ENCODE measurements at regions not wholly inside any gene's neighbourhood (a gene's known extent, or its start where the extent isn't known, plus 50 kb on each side); places are given as distances from the start of the nearest gene placed in this dataset.

DNA sequence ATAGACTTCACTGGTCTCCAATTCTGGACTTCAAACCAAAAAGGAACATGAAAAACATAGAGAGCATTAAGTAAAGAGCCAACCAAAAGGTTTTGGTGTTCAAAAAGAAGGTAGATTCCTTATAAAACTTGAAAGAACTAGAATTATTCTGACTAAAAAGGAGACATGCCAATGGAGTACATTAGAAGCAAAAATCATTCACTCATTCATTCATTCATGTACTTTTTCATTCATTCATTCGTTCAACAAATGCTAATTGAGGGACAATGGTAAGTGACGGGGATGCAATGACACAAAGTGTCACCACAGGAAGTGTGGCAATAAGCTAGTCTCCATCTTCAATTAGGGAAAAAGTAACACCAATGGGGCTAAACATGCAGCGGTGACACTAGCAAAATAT, 181.0 kb upstream of the ATP11B start:
- Histone ChIP-seq H3K36me3 (ENCODE audit: control insufficient read depth, insufficient read depth, low read length) (no peaks in the 10 kb centered on the region), H3K9me3 (ENCODE audit: control insufficient read depth, low read length) (no peaks in the 10 kb centered on the region), H3K27ac (ENCODE audit: low read depth, low read length, severe bottlenecking) (no peak overlapping the region), H3K4me3 (ENCODE audit: extremely low read depth, insufficient read depth, low read length, poor library complexity, severe bottlenecking) (no peak overlapping the region), H3K4me1 (ENCODE audit: control insufficient read depth, insufficient read depth, low read length, poor library complexity, severe bottlenecking) (no peaks in the 10 kb centered on the region)
- WGBS, 2 experiments (ENCODE audit: insufficient coverage in 2 of 2), result 100% methylated on average over 1 of the region's 3 CpGs

DNA sequence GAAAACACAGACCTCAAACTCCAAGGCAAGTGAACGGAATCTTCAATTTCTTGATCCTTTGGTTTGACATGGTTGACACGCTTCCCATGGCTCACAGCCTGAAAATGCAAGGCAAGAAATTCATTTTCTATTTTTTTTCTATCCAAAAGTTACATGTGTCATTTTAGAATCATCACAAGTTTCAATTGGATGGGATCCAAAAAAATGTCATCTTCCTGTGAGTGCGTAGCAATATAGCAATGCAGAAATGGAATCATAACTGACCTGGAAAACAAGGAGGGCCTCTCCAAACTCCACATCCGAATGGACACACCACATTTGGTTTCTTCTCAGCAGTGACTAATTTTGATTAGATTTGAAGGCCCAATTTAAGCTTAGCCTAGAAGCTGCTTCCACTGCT, 175.8 kb upstream of the ATP11B start:
- no peaks in the 10 kb centered on the region for H3K36me3 ChIP-seq (ENCODE audit: control insufficient read depth, insufficient read depth, low read length)
- WGBS, 2 experiments (ENCODE audit: insufficient coverage in 2 of 2), result 86 to 94% methylated on average over 3 to 4 of the region's 4 CpGs
- no peak overlapping the region for H3K27ac ChIP-seq (ENCODE audit: low read depth, low read length, severe bottlenecking)
- H3K4me1 ChIP-seq (ENCODE audit: control insufficient read depth, insufficient read depth, low read length, poor library complexity, severe bottlenecking), result no peaks in the 10 kb centered on the region
- no peak overlapping the region for H3K4me3 ChIP-seq (ENCODE audit: extremely low read depth, insufficient read depth, low read length, poor library complexity, severe bottlenecking)
- no peaks in the 10 kb centered on the region for H3K9me3 ChIP-seq (ENCODE audit: control insufficient read depth, low read length)

DNA sequence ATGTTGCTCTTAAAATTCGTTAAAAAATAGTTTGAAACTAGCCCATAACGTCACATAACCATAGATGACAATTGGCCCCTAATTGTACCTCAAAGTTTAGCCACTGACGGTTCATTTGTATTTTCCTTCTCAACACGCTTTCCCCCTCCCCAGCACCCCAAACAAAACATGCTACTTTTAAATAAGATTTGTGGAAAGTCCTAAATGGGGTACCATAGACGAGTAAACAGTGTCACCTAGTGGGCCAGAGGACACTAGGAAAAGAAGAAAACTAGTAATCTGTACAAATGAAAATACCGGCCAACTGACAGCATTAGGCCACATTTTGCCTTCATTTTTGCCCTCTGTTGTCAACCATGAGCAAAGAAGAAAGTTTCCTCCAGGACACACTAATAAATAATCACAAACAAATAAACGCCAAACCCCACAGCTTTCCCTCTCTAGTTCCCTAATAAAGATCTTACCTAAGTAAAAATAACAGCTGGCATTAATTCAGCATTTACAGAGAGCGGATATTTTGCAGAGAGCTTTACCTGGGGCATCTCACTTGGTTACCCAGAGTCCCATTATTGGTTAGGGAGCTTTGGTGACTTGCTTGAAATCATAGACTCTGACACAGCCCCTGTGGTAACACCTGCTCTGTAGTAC, 175.1 kb upstream of the ATP11B start:
- H3K27ac ChIP-seq (ENCODE audit: low read depth, low read length, severe bottlenecking), result no peak overlapping the region
- WGBS, 2 experiments (ENCODE audit: insufficient coverage in 2 of 2), result 39 to 57% methylated on average over 2 to 4 of the region's 8 CpGs

DNA sequence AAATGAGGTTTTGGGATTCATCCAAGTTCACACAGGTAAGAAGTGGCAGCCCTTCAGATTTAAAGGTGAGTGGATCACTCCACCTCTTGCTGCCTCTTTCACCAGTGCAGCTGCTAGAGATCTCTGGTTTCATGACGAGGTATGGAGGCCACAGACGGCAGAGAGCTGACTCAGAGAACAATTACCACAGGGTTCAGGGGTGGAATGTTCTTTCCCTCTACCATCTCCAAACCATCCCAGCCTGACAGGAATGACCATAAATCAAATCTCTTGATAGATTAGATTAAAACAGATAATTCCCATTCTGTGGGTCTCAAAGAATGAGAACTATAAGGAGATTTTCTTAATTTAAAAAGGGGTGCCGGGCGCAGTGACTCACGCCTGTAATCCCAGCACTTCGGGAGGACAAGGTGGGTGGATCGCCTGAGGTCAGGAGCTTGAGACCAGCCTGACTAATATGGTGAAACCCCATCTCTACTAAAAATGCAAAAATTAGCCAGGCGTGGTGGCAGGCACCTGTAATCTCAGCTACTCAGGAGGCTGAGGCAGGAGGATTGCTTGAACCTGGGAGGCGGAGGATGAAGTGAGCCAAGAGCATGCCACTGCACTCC, 174.2 kb upstream of the ATP11B start:
- Histone ChIP-seq H3K36me3 (ENCODE audit: control insufficient read depth, insufficient read depth, low read length) (no peaks in the 10 kb centered on the region), H3K27ac (ENCODE audit: low read depth, low read length, severe bottlenecking) (no peak overlapping the region), H3K9me3 (ENCODE audit: control insufficient read depth, low read length) (no peaks in the 10 kb centered on the region), H3K4me3 (ENCODE audit: extremely low read depth, insufficient read depth, low read length, poor library complexity, severe bottlenecking) (no peak overlapping the region), H3K4me1 (ENCODE audit: control insufficient read depth, insufficient read depth, low read length, poor library complexity, severe bottlenecking) (no peaks in the 10 kb centered on the region)
- WGBS, 2 experiments (ENCODE audit: insufficient coverage in 2 of 2), result 83 to 92% methylated on average over 7 to 8 of the region's 9 CpGs

More for the DNA sequence above, 175.1 kb upstream of the ATP11B start:
- Histone ChIP-seq H3K4me3 (ENCODE audit: extremely low read depth, insufficient read depth, low read length, poor library complexity, severe bottlenecking) (no peak overlapping the region), H3K36me3 (ENCODE audit: control insufficient read depth, insufficient read depth, low read length) (no peaks in the 10 kb centered on the region), H3K9me3 (ENCODE audit: control insufficient read depth, low read length) (no peaks in the 10 kb centered on the region), H3K4me1 (ENCODE audit: control insufficient read depth, insufficient read depth, low read length, poor library complexity, severe bottlenecking) (no peaks in the 10 kb centered on the region)

DNA sequence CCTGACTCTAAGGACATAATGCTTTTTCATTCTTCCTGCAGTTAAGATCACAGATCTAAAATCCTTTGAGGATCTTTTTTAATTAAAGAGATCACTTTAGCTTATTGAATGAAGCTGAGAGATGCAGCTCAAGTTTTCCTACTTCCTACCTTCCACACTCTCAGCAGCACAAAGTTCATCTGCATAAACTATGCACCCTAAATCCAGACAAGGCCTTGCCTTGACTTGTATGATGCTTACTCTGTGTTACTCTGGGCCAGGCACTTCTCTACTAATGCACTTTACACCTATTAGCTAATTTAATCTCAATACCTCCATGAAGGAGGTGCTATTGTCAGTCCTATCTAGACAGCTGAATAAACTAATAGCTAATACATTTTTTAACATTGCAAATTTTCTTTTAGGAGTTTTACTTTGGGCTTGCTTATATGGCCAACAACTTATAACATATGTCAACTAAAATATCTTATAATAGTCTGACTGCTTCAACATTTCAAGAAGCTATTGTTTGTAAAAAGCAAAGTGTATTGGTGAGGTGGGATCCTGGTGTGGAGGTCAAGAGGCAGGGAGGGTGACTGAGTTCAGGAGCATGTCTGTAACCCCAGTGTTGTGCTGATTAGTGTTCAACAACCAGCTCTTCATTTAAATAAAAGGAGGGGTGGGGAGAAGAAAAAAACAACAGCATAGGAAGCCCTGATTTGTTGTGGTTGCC, 172.4 kb upstream of the ATP11B start:
- Histone ChIP-seq H3K36me3 (ENCODE audit: control insufficient read depth, insufficient read depth, low read length) (no peaks in the 10 kb centered on the region), H3K4me1 (ENCODE audit: control insufficient read depth, insufficient read depth, low read length, poor library complexity, severe bottlenecking) (no peaks in the 10 kb centered on the region), H3K9me3 (ENCODE audit: control insufficient read depth, low read length) (peaks cover 3% of the 10 kb centered on the region), H3K27ac (ENCODE audit: low read depth, low read length, severe bottlenecking) (no peak overlapping the region), H3K4me3 (ENCODE audit: extremely low read depth, insufficient read depth, low read length, poor library complexity, severe bottlenecking) (no peak overlapping the region)

DNA sequence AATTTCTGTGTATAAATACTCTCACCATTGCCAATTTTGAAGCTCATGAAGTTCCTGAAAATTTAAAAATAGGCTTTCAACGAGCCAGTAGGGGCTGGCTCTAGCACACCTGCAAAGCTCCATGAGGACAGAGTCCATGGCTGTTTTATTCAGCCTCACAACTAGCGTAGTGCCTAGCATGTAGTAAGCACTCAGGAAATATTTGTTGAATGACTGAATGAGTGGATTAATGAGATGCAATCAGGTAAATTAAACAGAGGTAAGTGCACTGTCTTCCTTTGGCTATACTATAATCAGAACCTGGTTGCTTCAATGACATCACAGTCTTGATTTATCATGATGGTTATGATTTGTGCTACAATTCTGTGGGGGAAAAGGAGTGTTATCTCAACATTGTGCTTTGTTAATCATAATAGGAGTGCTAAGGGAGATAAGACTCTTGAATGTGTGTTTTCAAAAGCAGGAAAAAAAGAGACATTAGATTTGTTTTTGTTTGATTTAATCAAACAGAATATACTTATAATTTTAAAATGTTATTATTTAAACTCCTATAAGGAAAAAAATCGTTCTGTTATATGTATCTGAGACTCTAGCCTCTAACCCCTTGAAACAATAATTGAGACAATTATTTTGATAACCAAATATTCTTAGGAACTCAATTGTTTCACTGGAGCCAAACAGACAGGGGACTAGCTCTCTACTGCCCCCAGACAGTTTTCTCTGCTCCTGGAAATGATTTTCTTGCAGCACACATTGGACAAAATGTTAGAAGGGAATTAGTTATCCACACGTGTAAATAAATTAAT, 171.7 kb upstream of the ATP11B start:
- Histone ChIP-seq H3K9me3 (ENCODE audit: control insufficient read depth, low read length) (peaks cover 3% of the 10 kb centered on the region), H3K4me3 (ENCODE audit: extremely low read depth, insufficient read depth, low read length, poor library complexity, severe bottlenecking) (no peak overlapping the region), H3K36me3 (ENCODE audit: control insufficient read depth, insufficient read depth, low read length) (no peaks in the 10 kb centered on the region), H3K4me1 (ENCODE audit: control insufficient read depth, insufficient read depth, low read length, poor library complexity, severe bottlenecking) (no peaks in the 10 kb centered on the region), H3K27ac (ENCODE audit: low read depth, low read length, severe bottlenecking) (no peak overlapping the region)
- WGBS, 2 experiments (ENCODE audit: insufficient coverage in 2 of 2), result 67 to 88% methylated on average over 1 to 2 of the region's 4 CpGs

DNA sequence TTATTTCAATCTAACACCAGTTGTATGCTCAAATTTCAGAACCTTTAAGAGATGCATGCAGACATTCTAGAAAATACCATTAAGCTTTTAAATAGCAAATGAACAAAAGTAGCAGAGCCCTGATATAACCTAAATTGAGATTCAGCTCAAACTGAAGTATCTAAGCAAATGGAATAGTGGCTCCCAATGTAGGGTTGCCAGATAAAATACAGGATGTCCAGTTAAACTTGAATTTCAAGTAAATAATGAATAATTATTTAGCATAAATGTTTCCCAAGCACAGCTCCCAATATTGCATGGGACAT, 171.1 kb upstream of the ATP11B start:
- Histone ChIP-seq H3K4me3 (ENCODE audit: extremely low read depth, insufficient read depth, low read length, poor library complexity, severe bottlenecking) (no peak overlapping the region), H3K4me1 (ENCODE audit: control insufficient read depth, insufficient read depth, low read length, poor library complexity, severe bottlenecking) (no peaks in the 10 kb centered on the region), H3K9me3 (ENCODE audit: control insufficient read depth, low read length) (peaks cover 3% of the 10 kb centered on the region), H3K27ac (ENCODE audit: low read depth, low read length, severe bottlenecking) (no peak overlapping the region), H3K36me3 (ENCODE audit: control insufficient read depth, insufficient read depth, low read length) (no peaks in the 10 kb centered on the region)

DNA sequence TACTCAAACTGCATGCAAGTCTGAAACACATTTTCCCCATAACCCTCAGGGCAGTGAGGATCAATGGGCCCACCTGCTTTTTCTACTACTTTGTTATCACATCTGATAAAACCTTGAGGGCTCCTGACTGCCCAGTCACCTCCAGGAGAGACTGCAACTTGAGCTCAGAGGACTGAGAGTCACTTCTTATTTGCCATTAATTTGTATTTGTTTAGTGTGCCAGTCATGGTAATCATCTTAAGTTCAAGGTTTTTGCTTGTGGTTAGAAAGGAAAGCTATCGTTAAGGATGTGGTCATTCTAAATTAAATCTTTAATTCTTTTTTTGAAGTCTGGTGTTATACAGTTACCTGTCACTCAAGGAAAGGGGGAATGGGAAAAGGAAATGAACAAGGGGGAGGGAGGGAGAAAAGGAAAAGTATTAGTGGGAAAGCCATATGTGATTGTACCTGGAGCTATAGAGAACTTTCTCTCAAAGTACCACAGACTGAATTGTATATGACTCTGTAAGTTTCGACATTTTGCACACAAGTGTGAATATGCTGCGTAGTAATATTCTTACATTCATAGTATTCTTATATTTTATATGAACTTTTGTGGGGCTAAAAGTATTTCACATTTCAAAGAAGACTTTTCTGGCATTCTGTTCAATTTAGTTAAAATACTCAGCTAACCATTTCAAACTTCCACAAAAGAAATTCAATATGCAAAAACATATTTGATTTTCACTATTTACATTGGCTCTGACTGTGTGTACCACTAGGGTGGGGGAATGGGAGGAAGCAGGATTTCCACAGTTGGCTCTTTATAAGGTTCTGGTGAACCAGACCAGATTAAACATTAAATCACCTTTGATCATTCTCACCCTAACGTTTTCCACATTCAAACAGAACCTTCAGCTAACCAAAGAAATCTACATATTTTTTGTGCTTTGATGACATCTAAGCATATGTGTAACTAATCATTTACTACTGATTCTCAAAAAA, 166.5 kb upstream of the ATP11B start:
- no peaks in the 10 kb centered on the region for H3K36me3 ChIP-seq (ENCODE audit: control insufficient read depth, insufficient read depth, low read length)

DNA sequence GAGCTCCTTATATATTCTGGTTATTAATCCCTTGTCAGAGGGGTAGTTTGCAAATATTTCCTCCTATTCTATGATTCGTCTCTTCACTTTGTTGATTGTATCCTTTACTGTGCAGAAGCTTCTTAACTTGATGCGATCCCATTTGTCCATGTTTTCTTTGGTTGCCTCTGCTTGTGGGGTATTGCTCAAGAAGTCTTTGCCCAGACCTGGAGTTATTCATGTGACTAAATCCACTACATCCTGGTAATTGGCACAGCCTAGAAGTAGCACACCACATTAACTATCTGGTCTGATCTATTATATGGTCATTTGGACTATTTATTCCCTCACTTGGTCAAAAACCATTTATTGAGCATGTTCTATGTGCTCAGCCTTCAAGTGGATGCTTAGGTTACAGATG, 164.8 kb upstream of the ATP11B start:
- WGBS, 2 experiments (ENCODE audit: insufficient coverage in 2 of 2), result no CpG with 5 or more reads among the region's 2 CpGs
- Histone ChIP-seq H3K4me1 (ENCODE audit: control insufficient read depth, insufficient read depth, low read length, poor library complexity, severe bottlenecking) (peaks cover 7% of the 10 kb centered on the region), H3K27ac (ENCODE audit: low read depth, low read length, severe bottlenecking) (no peak overlapping the region), H3K4me3 (ENCODE audit: extremely low read depth, insufficient read depth, low read length, poor library complexity, severe bottlenecking) (no peak overlapping the region), H3K36me3 (ENCODE audit: control insufficient read depth, insufficient read depth, low read length) (no peaks in the 10 kb centered on the region), H3K9me3 (ENCODE audit: control insufficient read depth, low read length) (peaks cover 3% of the 10 kb centered on the region)

More for the DNA sequence above, 166.5 kb upstream of the ATP11B start:
- Histone ChIP-seq H3K9me3 (ENCODE audit: control insufficient read depth, low read length) (peaks cover 3% of the 10 kb centered on the region), H3K4me1 (ENCODE audit: control insufficient read depth, insufficient read depth, low read length, poor library complexity, severe bottlenecking) (peaks cover 7% of the 10 kb centered on the region), H3K4me3 (ENCODE audit: extremely low read depth, insufficient read depth, low read length, poor library complexity, severe bottlenecking) (no peak overlapping the region), H3K27ac (ENCODE audit: low read depth, low read length, severe bottlenecking) (no peak overlapping the region)
- 100% methylated on average over 1 of the region's 4 CpGs; no CpG with 5 or more reads in 1 of the 2 experiments for WGBS, 2 experiments (ENCODE audit: insufficient coverage in 2 of 2)

DNA sequence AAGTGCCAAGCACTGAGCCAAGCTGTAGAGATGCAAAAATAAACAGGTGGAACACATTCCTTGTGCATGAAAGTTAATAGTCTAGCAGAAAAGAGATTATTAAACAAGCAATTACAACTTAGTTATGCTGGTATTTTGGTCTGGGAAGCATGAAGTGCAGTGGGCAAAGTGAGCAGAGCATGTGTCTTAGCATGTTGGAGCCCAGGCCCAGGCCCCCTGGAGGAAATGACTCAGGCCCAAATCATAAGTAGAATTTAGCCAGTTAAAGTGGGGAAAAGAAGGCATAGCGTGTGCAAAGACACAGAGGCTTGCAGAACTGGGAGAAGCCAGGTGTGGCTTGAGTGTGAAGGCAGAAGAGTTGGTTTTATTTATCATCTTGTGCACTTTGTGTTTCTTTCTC, 163.8 kb upstream of the ATP11B start:
- WGBS, 2 experiments (ENCODE audit: insufficient coverage in 2 of 2), result 85 to 100% methylated on average over 1 of the region's 1 CpG
- Histone ChIP-seq H3K36me3 (ENCODE audit: control insufficient read depth, insufficient read depth, low read length) (no peaks in the 10 kb centered on the region), H3K27ac (ENCODE audit: low read depth, low read length, severe bottlenecking) (no peak overlapping the region), H3K4me1 (ENCODE audit: control insufficient read depth, insufficient read depth, low read length, poor library complexity, severe bottlenecking) (peaks cover 7% of the 10 kb centered on the region), H3K9me3 (ENCODE audit: control insufficient read depth, low read length) (peaks cover 3% of the 10 kb centered on the region), H3K4me3 (ENCODE audit: extremely low read depth, insufficient read depth, low read length, poor library complexity, severe bottlenecking) (no peak overlapping the region)

All from mesodermal cell (in vitro differentiated cells).